HG02943 (cell line): ENCODE measurements at regions not wholly inside any gene's neighbourhood (a gene's known extent, or its start where the extent isn't known, plus 50 kb on each side); places are given as distances from the start of the nearest gene placed in this dataset.

Source experiments
- ATAC-seq: cut with Tn5 transposase; IDR thresholded peaks from one replicate; pipeline ENCODE4 v1.9.1; 2021; ENCODE audit warnings: mild to moderate bottlenecking, low read depth, moderate library complexity; ENCODE audit not compliant: unreplicated experiment

GRCh38 chr5:4533457-4534105 lies 606.5 kb upstream of the ADAMTS16 start:
- no peak for ATAC-seq

DNA sequence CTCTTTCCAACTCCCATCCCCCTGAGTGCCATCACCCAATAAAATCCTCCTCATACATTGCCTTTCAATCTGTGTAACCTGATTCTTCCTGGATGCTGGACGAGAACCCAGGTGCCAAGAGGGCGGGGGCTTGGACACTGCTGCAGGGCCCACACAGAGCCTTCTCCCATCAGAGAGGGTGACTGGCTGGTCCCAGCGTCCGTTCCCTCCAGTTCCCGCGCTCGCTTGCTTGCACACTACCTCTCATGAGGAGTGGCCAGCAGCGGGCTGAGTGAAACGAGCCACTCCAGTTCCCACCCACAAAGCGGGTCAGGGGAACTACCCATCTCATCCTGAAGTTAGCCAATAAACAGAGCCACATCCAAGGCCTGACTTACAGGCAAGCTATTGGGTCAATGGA lies 602.6 kb upstream of the ADAMTS16 start:
- no peak for ATAC-seq

DNA sequence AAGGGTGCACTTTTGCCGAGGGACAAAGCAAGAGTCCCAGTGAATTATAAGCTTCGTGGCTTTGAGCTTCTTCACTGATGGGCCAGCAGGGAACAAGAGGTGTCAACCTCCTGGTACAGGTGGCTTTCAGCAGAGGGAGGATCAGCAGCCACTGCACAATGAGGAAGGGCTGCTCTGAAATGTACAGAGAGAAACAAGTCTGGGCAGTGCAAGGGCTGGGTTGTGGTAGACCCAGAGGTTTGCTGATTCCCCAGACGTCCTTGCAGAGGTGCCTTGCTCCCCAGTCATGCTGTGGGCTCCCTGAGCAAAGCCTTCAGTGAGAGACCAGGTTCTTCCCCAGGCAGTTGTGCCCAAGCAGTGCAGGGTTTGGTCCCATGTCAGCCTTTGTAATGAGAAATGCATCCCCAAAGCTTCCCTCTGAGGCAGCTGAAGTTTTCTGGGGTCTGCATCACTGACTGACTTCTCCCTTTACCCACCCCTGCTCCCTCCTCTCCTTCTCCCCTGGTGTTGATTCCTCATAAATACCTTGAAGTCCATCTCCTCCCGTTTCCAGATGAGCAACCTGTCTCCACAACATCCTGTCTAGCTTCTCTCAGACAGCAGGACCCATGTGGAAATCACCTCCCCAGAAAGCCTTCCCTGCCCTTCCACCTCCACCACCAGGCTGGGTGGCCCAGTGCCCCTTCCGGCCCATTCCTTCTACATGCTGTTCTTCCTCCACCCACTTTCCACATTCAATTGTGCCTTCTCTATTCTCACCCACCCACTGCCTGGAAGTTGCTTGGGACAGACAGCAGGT lies 599.6 kb upstream of the ADAMTS16 start:
- no peak for ATAC-seq

GRCh38 chr5:4541334-4541733 lies 598.8 kb upstream of the ADAMTS16 start:
- no peak for ATAC-seq

GRCh38 chr5:4542145-4542778 lies 597.9 kb upstream of the ADAMTS16 start:
- ATAC-seq: no peak

GRCh38 chr5:4544049-4544670 lies 596.0 kb upstream of the ADAMTS16 start:
- ATAC-seq: no peak

GRCh38 chr5:4547547-4547946 lies 592.6 kb upstream of the ADAMTS16 start:
- no peak for ATAC-seq

- ATAC-seq: no peak
These were observed 591.8 kb upstream of the ADAMTS16 start for GRCh38 chr5:4548341-4548740.

GRCh38 chr5:4549351-4549750 lies 590.8 kb upstream of the ADAMTS16 start:
- no peak for ATAC-seq

DNA sequence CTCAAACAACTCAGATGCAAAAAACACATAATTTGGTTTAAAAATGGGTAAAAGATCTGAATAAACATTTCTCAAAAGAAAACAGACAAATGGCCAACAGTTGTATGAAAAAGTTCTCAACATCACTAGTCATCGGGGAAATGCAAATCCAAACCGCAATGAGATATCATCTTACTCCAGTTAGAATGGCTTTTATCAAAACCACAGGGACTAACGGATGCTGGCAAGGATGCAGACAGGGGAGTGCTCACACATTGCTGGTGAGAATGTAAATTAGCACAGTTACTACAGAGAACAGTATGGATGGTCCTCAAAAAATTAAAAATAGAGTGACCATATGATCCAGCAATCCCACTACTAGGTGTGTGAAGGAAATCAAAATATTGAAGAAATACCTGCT lies 589.1 kb upstream of the ADAMTS16 start:
- no peak for ATAC-seq

DNA sequence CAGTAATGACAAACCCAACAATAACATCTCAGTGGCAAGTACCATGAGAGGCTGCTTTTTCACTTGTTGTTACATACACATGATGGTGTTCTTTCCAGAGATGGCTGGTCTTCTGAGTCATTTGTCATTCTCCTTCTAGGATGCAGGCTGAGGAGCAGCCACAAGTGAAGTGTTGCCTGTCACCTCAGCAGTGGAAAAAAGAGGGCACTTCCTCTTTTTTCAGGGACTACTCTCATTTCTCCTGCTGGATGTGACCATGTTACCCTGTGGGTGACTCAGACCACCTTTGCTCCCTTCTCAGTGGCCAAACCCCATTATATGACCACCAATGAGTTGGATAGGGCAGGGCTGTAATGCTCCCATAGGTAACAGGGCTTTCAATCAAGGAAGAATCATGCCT lies 587.0 kb upstream of the ADAMTS16 start:
- ATAC-seq: no peak

- no peak for ATAC-seq
These were observed 586.2 kb upstream of the ADAMTS16 start for GRCh38 chr5:4553978-4554377.

- ATAC-seq: no peak
These were observed 584.3 kb upstream of the ADAMTS16 start for GRCh38 chr5:4555725-4556285.

- ATAC-seq: no peak
These were observed 578.7 kb upstream of the ADAMTS16 start for GRCh38 chr5:4561403-4561802.

DNA sequence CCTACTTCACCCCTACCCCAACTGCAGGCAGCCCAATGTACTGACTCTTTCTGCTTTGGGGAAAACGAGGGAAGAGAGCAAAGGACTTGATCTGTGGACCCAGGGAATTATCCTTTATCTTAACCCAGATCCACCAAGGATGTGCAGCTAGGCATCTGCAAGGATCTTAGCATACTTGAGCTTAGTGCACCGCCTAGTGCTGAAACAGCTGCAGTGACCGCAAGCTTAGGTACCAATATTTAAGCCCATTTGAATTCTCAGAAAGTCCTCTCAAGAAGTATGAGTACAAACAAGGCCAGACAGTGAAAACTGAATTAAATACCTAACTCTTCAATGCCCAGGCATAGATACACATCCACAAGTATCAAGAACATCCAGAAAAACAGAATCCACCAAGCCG lies 576.7 kb upstream of the ADAMTS16 start:
- no peak for ATAC-seq

GRCh38 chr5:4570047-4570995 lies 569.8 kb upstream of the ADAMTS16 start:
- no peak for ATAC-seq

GRCh38 chr5:4571248-4571948 lies 568.7 kb upstream of the ADAMTS16 start:
- no peak for ATAC-seq

GRCh38 chr5:4572311-4573100 lies 567.6 kb upstream of the ADAMTS16 start:
- ATAC-seq: no peak
